Karpas-422 (cell line): ENCODE measurements at regions not wholly inside any gene's neighbourhood (a gene's known extent, or its start where the extent isn't known, plus 50 kb on each side); places are given as distances from the start of the nearest gene placed in this dataset.

ENCODE experiments used
- DNase-seq: peaks from one replicate; pipeline ENCODE4 v3.0.0-alpha.2; 2015
- H2AFZ ChIP-seq: fragments of 200-600 bp; sonication (generic); 2 replicates; pipeline ENCODE4 v1.6.1; 2014; ENCODE audit warnings: antibody characterized with exemption, low read length, mixed read lengths
- H3K27ac ChIP-seq: fragments of 200-600 bp; sonication (generic); 2 replicates; pipeline ENCODE4 v1.5.1; 2014; ENCODE audit warnings: mild to moderate bottlenecking, low read length, moderate library complexity
- H3K27me3 ChIP-seq: fragments of 200-600 bp; sonication (generic); 2 replicates; pipeline ENCODE4 v1.6.1; 2014; ENCODE audit warnings: low read length, mixed read lengths
- H3K36me3 ChIP-seq: fragments of 200-600 bp; sonication (generic); 2 replicates; pipeline ENCODE4 v1.6.1; 2014; ENCODE audit warnings: low read length, mixed read lengths; ENCODE audit not compliant: insufficient read depth
- H3K4me1 ChIP-seq: fragments of 200-600 bp; sonication (generic); 2 replicates; pipeline ENCODE4 v1.6.1; 2014; ENCODE audit warnings: mild to moderate bottlenecking, low read length, mixed read lengths
- H3K4me2 ChIP-seq: fragments of 200-600 bp; sonication (generic); 2 replicates; pipeline ENCODE4 v1.6.1; 2014; ENCODE audit warnings: low read length, low read depth, mild to moderate bottlenecking; ENCODE audit not compliant: poor library complexity, severe bottlenecking
- H3K4me3 ChIP-seq: fragments of 200-600 bp; sonication (generic); 2 replicates; pipeline ENCODE4 v1.5.1; 2014; ENCODE audit warnings: mild to moderate bottlenecking, antibody characterized with exemption, low read length, mixed read lengths
- H3K79me2 ChIP-seq: fragments of 200-600 bp; sonication (generic); 2 replicates; pipeline ENCODE4 v1.6.1; 2014; ENCODE audit warnings: mild to moderate bottlenecking, low read length, mixed read lengths
- H3K9ac ChIP-seq: fragments of 200-600 bp; sonication (generic); 2 replicates; pipeline ENCODE4 v1.6.0; 2014; ENCODE audit warnings: low read length
- H3K9me2 ChIP-seq: fragments of 200-600 bp; sonication (generic), shearing (Covaris generic); replicated peaks from 2 replicates; pipeline ENCODE4 v1.6.0; 2014; ENCODE audit warnings: mild to moderate bottlenecking, low read length, moderate library complexity; ENCODE audit not compliant: insufficient read depth
- H3K9me3 ChIP-seq: fragments of 300-700, 200-600 bp; sonication (generic); 2 replicates; pipeline ENCODE4 v1.6.1; 2014; ENCODE audit warnings: low read length, mixed read lengths
- H4K20me1 ChIP-seq: fragments of 200-600 bp; sonication (generic); 2 replicates; pipeline ENCODE4 v1.6.1; 2014; ENCODE audit warnings: mild to moderate bottlenecking, antibody characterized with exemption, low read length, low read depth; ENCODE audit not compliant: insufficient read depth

GRCh38 chr5:74334062-74334761 lies 306.3 kb downstream of the ENC1 start:
- Histone ChIP-seq H4K20me1 (no peaks in the 10 kb centered on the region), H3K79me2 (no peaks in the 10 kb centered on the region), H3K4me2 (no peak overlapping the region), H3K4me1 (no peaks in the 10 kb centered on the region), H3K27ac (no peak overlapping the region), H3K9me3 (no peaks in the 10 kb centered on the region), H2AFZ (no peak overlapping the region), H3K36me3 (no peaks in the 10 kb centered on the region), H3K27me3 (0 out of 2 replicates have a peak, but pooled peaks cover under 1% of the 10 kb centered on the region), H3K4me3 (no peak overlapping the region), H3K9me2 (no peaks in the 10 kb centered on the region), H3K9ac (no peak overlapping the region)
- no peak for DNase-seq

- H3K79me2 ChIP-seq, result no peaks in the 10 kb centered on the region
- 0 out of 2 replicates have a peak, but pooled peaks cover 2% of the 10 kb centered on the region for H3K27me3 ChIP-seq
- no peaks in the 10 kb centered on the region for H3K9me3 ChIP-seq
- H3K9ac ChIP-seq, result no peak overlapping the region
- H3K36me3 ChIP-seq, result no peaks in the 10 kb centered on the region
- H3K4me3 ChIP-seq, result no peak overlapping the region
- no peak for DNase-seq
- no peak overlapping the region for H3K27ac ChIP-seq
- H3K4me1 ChIP-seq, result no peaks in the 10 kb centered on the region
- no peaks in the 10 kb centered on the region for H3K9me2 ChIP-seq
- H2AFZ ChIP-seq, result no peak overlapping the region
- H4K20me1 ChIP-seq, result no peaks in the 10 kb centered on the region
- no peak overlapping the region for H3K4me2 ChIP-seq
Measured at GRCh38 chr5:74333430-74333829, 307.1 kb downstream of the ENC1 start.

GRCh38 chr5:74332682-74333081 lies 307.8 kb downstream of the ENC1 start:
- no peaks in the 10 kb centered on the region for H3K36me3 ChIP-seq
- H3K27ac ChIP-seq, result no peak overlapping the region
- no peak overlapping the region for H3K9ac ChIP-seq
- H3K4me1 ChIP-seq, result no peaks in the 10 kb centered on the region
- H3K27me3 ChIP-seq, result 0 out of 2 replicates have a peak, but pooled peaks cover 2% of the 10 kb centered on the region
- H3K79me2 ChIP-seq, result no peaks in the 10 kb centered on the region
- no peak overlapping the region for H3K4me2 ChIP-seq
- no peaks in the 10 kb centered on the region for H3K9me2 ChIP-seq
- DNase-seq, result no peak
- no peak overlapping the region for H3K4me3 ChIP-seq
- no peaks in the 10 kb centered on the region for H4K20me1 ChIP-seq
- H3K9me3 ChIP-seq, result no peaks in the 10 kb centered on the region
- no peak overlapping the region for H2AFZ ChIP-seq

GRCh38 chr5:74332006-74332405 lies 308.5 kb downstream of the ENC1 start:
- H3K4me2 ChIP-seq, result no peak overlapping the region
- H3K36me3 ChIP-seq, result no peaks in the 10 kb centered on the region
- no peak overlapping the region for H2AFZ ChIP-seq
- H3K4me1 ChIP-seq, result no peaks in the 10 kb centered on the region
- no peak for DNase-seq
- no peak overlapping the region for H3K9ac ChIP-seq
- no peaks in the 10 kb centered on the region for H3K9me3 ChIP-seq
- H3K9me2 ChIP-seq, result no peaks in the 10 kb centered on the region
- no peaks in the 10 kb centered on the region for H4K20me1 ChIP-seq
- 0 out of 2 replicates have a peak, but pooled peaks cover 2% of the 10 kb centered on the region for H3K27me3 ChIP-seq
- no peaks in the 10 kb centered on the region for H3K79me2 ChIP-seq
- H3K4me3 ChIP-seq, result no peak overlapping the region
- H3K27ac ChIP-seq, result no peak overlapping the region

GRCh38 chr5:74328221-74328630 lies 312.3 kb downstream of the ENC1 start:
- no peaks in the 10 kb centered on the region for H3K79me2 ChIP-seq
- no peaks in the 10 kb centered on the region for H3K36me3 ChIP-seq
- no peak overlapping the region for H3K4me3 ChIP-seq
- no peaks in the 10 kb centered on the region for H3K4me1 ChIP-seq
- no peak overlapping the region for H3K9ac ChIP-seq
- 0 out of 2 replicates have a peak, but pooled peaks cover 2% of the 10 kb centered on the region for H3K27me3 ChIP-seq
- DNase-seq, result no peak
- no peak overlapping the region for H3K27ac ChIP-seq
- no peak overlapping the region for H3K4me2 ChIP-seq
- H4K20me1 ChIP-seq, result no peaks in the 10 kb centered on the region
- H3K9me2 ChIP-seq, result no peaks in the 10 kb centered on the region
- H3K9me3 ChIP-seq, result no peaks in the 10 kb centered on the region
- no peak overlapping the region for H2AFZ ChIP-seq

- H4K20me1 ChIP-seq, result no peaks in the 10 kb centered on the region
- no peak overlapping the region for H3K4me3 ChIP-seq
- no peak overlapping the region for H3K9ac ChIP-seq
- no peak overlapping the region for H2AFZ ChIP-seq
- H3K27ac ChIP-seq, result no peak overlapping the region
- no peak overlapping the region for H3K4me2 ChIP-seq
- DNase-seq, result no peak
- no peaks in the 10 kb centered on the region for H3K36me3 ChIP-seq
- H3K9me2 ChIP-seq, result no peaks in the 10 kb centered on the region
- H3K79me2 ChIP-seq, result no peaks in the 10 kb centered on the region
- H3K27me3 ChIP-seq, result peaks cover 5% of the 10 kb centered on the region; the same call in 1 of the 2 replicates
- H3K4me1 ChIP-seq, result no peaks in the 10 kb centered on the region
- H3K9me3 ChIP-seq, result no peaks in the 10 kb centered on the region
Measured at GRCh38 chr5:74327339-74327685, 313.2 kb downstream of the ENC1 start.

- no peak for DNase-seq
- no peaks in the 10 kb centered on the region for H3K79me2 ChIP-seq
- H3K4me2 ChIP-seq, result no peak overlapping the region
- H3K9ac ChIP-seq, result no peak overlapping the region
- no peak overlapping the region for H3K4me3 ChIP-seq
- H3K4me1 ChIP-seq, result no peaks in the 10 kb centered on the region
- no peaks in the 10 kb centered on the region for H3K36me3 ChIP-seq
- H2AFZ ChIP-seq, result no peak overlapping the region
- H3K27me3 ChIP-seq, result peaks cover 5% of the 10 kb centered on the region; the same call in 1 of the 2 replicates
- no peak overlapping the region for H3K27ac ChIP-seq
- no peaks in the 10 kb centered on the region for H3K9me2 ChIP-seq
- no peaks in the 10 kb centered on the region for H3K9me3 ChIP-seq
- no peaks in the 10 kb centered on the region for H4K20me1 ChIP-seq
Measured at GRCh38 chr5:74326571-74327338, 313.8 kb downstream of the ENC1 start.

- Histone ChIP-seq H3K4me3 (no peak overlapping the region), H3K4me1 (no peaks in the 10 kb centered on the region), H3K27me3 (peaks cover 5% of the 10 kb centered on the region; the same call in 1 of the 2 replicates), H3K9ac (no peak overlapping the region), H4K20me1 (no peaks in the 10 kb centered on the region), H3K9me3 (no peaks in the 10 kb centered on the region), H3K9me2 (no peaks in the 10 kb centered on the region), H3K4me2 (no peak overlapping the region), H2AFZ (no peak overlapping the region), H3K27ac (no peak overlapping the region), H3K36me3 (no peaks in the 10 kb centered on the region), H3K79me2 (no peaks in the 10 kb centered on the region)
- no peak for DNase-seq
Measured at GRCh38 chr5:74325866-74326265, 314.7 kb downstream of the ENC1 start.
